Upper lobe of left lung (tissue), 4 donors: ENCODE measurements at regions not wholly inside any gene's neighbourhood (a gene's known extent, or its start where the extent isn't known, plus 50 kb on each side); places are given as distances from the start of the nearest gene placed in this dataset.

ENCODE experiments used
- CTCF ChIP-seq, 6 experiments: fragments of 450-650 bp in 4 of 6; fragments of 200-600 bp in 2 of 6; sonication (generic) in 2 of 6; IDR thresholded peaks; one replicate each; pipeline ENCODE4 v1.5.1; 2016 to 2019; ENCODE audit warnings: antibody characterized with exemption in 6 of 6
- EP300 ChIP-seq, 4 donors: sonication (generic); formaldehyde crosslinking; IDR thresholded peaks; one replicate each; pipeline ENCODE4 v1.5.1; 2017; ENCODE audit warnings: antibody characterized with exemption in 4 of 4, control low read depth in 2 of 4

- no peak for TF ChIP-seq CTCF (IDR thresholded peaks at IDR 0.05)
- TF ChIP-seq EP300 (IDR thresholded peaks at IDR 0.05): no peak
Observed at GRCh38 chr2:204362581-204362980, 182.7 kb upstream of the PARD3B start.
